DND-41 (cell line): ENCODE measurements at regions not wholly inside any gene's neighbourhood (a gene's known extent, or its start where the extent isn't known, plus 50 kb on each side); places are given as distances from the start of the nearest gene placed in this dataset.

Experiments
- ATAC-seq: fragments of 200-7000 bp; cut with Tn5 transposase; 3 replicates; pipeline ENCODE4 v1.9.1; 2021; ENCODE audit warnings: low read depth; ENCODE audit not compliant: insufficient read depth
- DNase-seq: peaks from one replicate; pipeline ENCODE4 v3.0.0-alpha.2; 2020
- H2AFZ ChIP-seq: 2 replicates; pipeline ENCODE4 v1.6.0; 2012; ENCODE audit warnings: low read depth, low read length
- H3K27ac ChIP-seq: 2 replicates; pipeline ENCODE4 v1.5.1; 2012; ENCODE audit warnings: low read length, inconsistent platforms
- H3K27me3 ChIP-seq: fragments of 200-600 bp; sonication (generic); 2 replicates; pipeline ENCODE4 v1.6.0; 2012; ENCODE audit warnings: low read length, mild to moderate bottlenecking, inconsistent platforms; ENCODE audit not compliant: insufficient read depth, poor library complexity
- H3K36me3 ChIP-seq: 2 replicates; pipeline ENCODE4 v1.5.1; 2012; ENCODE audit warnings: low read length, inconsistent platforms; ENCODE audit not compliant: insufficient read depth
- H3K4me1 ChIP-seq: 2 replicates; pipeline ENCODE4 v1.5.1; 2012; ENCODE audit warnings: mild to moderate bottlenecking, low read length; ENCODE audit not compliant: insufficient read depth
- H3K4me2 ChIP-seq: 2 replicates; pipeline ENCODE4 v1.6.0; 2012; ENCODE audit warnings: mild to moderate bottlenecking, moderate library complexity, low read length, inconsistent platforms; ENCODE audit not compliant: insufficient read depth
- H3K4me3 ChIP-seq, 2 experiments: fragments of 200-600 bp in 1 of 2; shearing (Covaris generic) in 1 of 2; 2 replicates each; pipeline ENCODE4 v1.5.1; 2012 to 2016; ENCODE audit warnings: inconsistent platforms in 2 of 2, low read length in 2 of 2, mild to moderate bottlenecking in 2 of 2, low read depth in 1 of 2, moderate library complexity in 1 of 2
- H3K79me2 ChIP-seq: 2 replicates; pipeline ENCODE4 v1.6.0; 2012; ENCODE audit warnings: low read length, inconsistent platforms; ENCODE audit not compliant: insufficient read depth
- H3K9ac ChIP-seq: 2 replicates; pipeline ENCODE4 v1.6.0; 2012; ENCODE audit warnings: low read depth, mild to moderate bottlenecking, inconsistent platforms, low read length, moderate library complexity
- H3K9me3 ChIP-seq: 2 replicates; pipeline ENCODE4 v1.5.1; 2012; ENCODE audit warnings: low read length, moderate library complexity, mild to moderate bottlenecking, inconsistent platforms; ENCODE audit not compliant: insufficient read depth, severe bottlenecking
- H4K20me1 ChIP-seq: 2 replicates; pipeline ENCODE4 v1.6.0; 2012; ENCODE audit warnings: low read length; ENCODE audit not compliant: insufficient read depth
- CTCF ChIP-seq: IDR thresholded peaks from 2 replicates; pipeline ENCODE4 v1.5.1; 2012; ENCODE audit warnings: borderline replicate concordance, low read length, moderate library complexity, mild to moderate bottlenecking; ENCODE audit not compliant: poor library complexity, severe bottlenecking; ENCODE audit errors: extremely low read depth
- EZH2 ChIP-seq: IDR thresholded peaks from 3 replicates; pipeline ENCODE4 v1.6.1; 2012; ENCODE audit warnings: borderline replicate concordance, low read depth, mild to moderate bottlenecking, moderate library complexity, low read length, inconsistent platforms; ENCODE audit not compliant: severe bottlenecking

- H3K4me1 ChIP-seq = no peaks in the 10 kb centered on the region
- H3K9me3 ChIP-seq = no peaks in the 10 kb centered on the region
- H3K36me3 ChIP-seq = no peaks in the 10 kb centered on the region
- H4K20me1 ChIP-seq = no peaks in the 10 kb centered on the region
- no peak for ATAC-seq
- H3K27ac ChIP-seq = no peak overlapping the region
- TF ChIP-seq EZH2 (no peak), CTCF (no peak)
- no peak overlapping the region for H3K9ac ChIP-seq
- no peaks in the 10 kb centered on the region for H3K27me3 ChIP-seq
- H2AFZ ChIP-seq = no peak overlapping the region
- no peak overlapping the region for H3K4me3 ChIP-seq
- no peak for DNase-seq
- H3K4me2 ChIP-seq = no peak overlapping the region
- H3K79me2 ChIP-seq = no peaks in the 10 kb centered on the region
Observed at GRCh38 chr15:62765916-62766315, 276.6 kb upstream of the TPM1 start.

- no peak for TF ChIP-seq CTCF
- no peak for TF ChIP-seq EZH2
- ATAC-seq (no peak), DNase-seq (no peak)
Observed at GRCh38 chr15:62766599-62766998, 275.9 kb upstream of the TPM1 start.

GRCh38 chr15:62769604-62770003, 272.9 kb upstream of the TPM1 start:
- H3K4me2 ChIP-seq = no peak overlapping the region

More at GRCh38 chr15:62766599-62766998, 275.9 kb upstream of the TPM1 start:
- no peak overlapping the region for H3K4me3 ChIP-seq
- H3K27me3 ChIP-seq = no peaks in the 10 kb centered on the region
- no peaks in the 10 kb centered on the region for H3K79me2 ChIP-seq
- H3K27ac ChIP-seq = no peak overlapping the region
- H3K36me3 ChIP-seq = no peaks in the 10 kb centered on the region
- no peak overlapping the region for H3K9ac ChIP-seq
- H3K4me2 ChIP-seq = no peak overlapping the region
- no peaks in the 10 kb centered on the region for H4K20me1 ChIP-seq
- no peak overlapping the region for H2AFZ ChIP-seq
- no peaks in the 10 kb centered on the region for H3K4me1 ChIP-seq
- no peaks in the 10 kb centered on the region for H3K9me3 ChIP-seq

More at GRCh38 chr15:62769604-62770003, 272.9 kb upstream of the TPM1 start:
- Histone ChIP-seq H3K9ac (no peak overlapping the region), H2AFZ (no peak overlapping the region), H3K27me3 (no peaks in the 10 kb centered on the region), H3K9me3 (no peaks in the 10 kb centered on the region), H3K27ac (no peak overlapping the region), H4K20me1 (no peaks in the 10 kb centered on the region), H3K4me3 (no peak overlapping the region), H3K79me2 (no peaks in the 10 kb centered on the region), H3K4me1 (no peaks in the 10 kb centered on the region), H3K36me3 (no peaks in the 10 kb centered on the region)
- DNase-seq (no peak), ATAC-seq (no peak)
- TF ChIP-seq EZH2 (no peak), CTCF (no peak)
